ENCODE measurements at regions not wholly inside any gene's neighbourhood (a gene's known extent, or its start where the extent isn't known, plus 50 kb on each side); places are given as distances from the start of the nearest gene placed in this dataset.
"Not testable (repeated sequence)": the region's sequence is repeated elsewhere in the genome, so short reads cannot be mapped to it uniquely, and the experiment has no call there.

- Histone ChIP-seq H3K27ac (ENCODE audit: low read depth, low read length) (no peak overlapping the region), H3K9me3 (ENCODE audit: control insufficient read depth, insufficient read depth, low read length) (no peaks in the 10 kb centered on the region), H3K4me3 (ENCODE audit: low read depth, low read length) (no peak overlapping the region), H3K27me3 (ENCODE audit: control insufficient read depth, insufficient read depth, low read length) (no peaks in the 10 kb centered on the region)
- no peak for DNase-seq (ENCODE audit: low read depth, low spot score)
- no peak for TF ChIP-seq CTCF (IDR thresholded peaks at IDR 0.05; ENCODE audit: low read depth, low read length)
- CTCF ChIA-PET, result no interaction called here
- POLR2A ChIA-PET, result no interaction called here
These were observed 331.1 kb downstream of the C3orf38 start for GRCh38 chr3:88480822-88481221.

- H3K27ac ChIP-seq (ENCODE audit: low read depth, low read length), result no peak overlapping the region
- DNase-seq (ENCODE audit: low read depth, low spot score), result no peak
These were observed 335.2 kb downstream of the C3orf38 start for GRCh38 chr3:88485001-88485400.

GRCh38 chr3:88508818-88509217, 359.1 kb downstream of the C3orf38 start:
- DNase-seq (ENCODE audit: low read depth, low spot score); H3K27me3 ChIP-seq (ENCODE audit: control insufficient read depth, insufficient read depth, low read length); H3K9me3 ChIP-seq (ENCODE audit: control insufficient read depth, insufficient read depth, low read length); CTCF ChIA-PET; H3K4me3 ChIP-seq (ENCODE audit: low read depth, low read length); H3K27ac ChIP-seq (ENCODE audit: low read depth, low read length); POLR2A ChIA-PET: not testable (repeated sequence)

More at GRCh38 chr3:88485001-88485400, 335.2 kb downstream of the C3orf38 start:
- POLR2A ChIA-PET, result no interaction called here
- no peak for TF ChIP-seq CTCF (IDR thresholded peaks at IDR 0.05; ENCODE audit: low read depth, low read length)
- Histone ChIP-seq H3K27me3 (ENCODE audit: control insufficient read depth, insufficient read depth, low read length) (no peaks in the 10 kb centered on the region), H3K4me3 (ENCODE audit: low read depth, low read length) (no peak overlapping the region), H3K9me3 (ENCODE audit: control insufficient read depth, insufficient read depth, low read length) (no peaks in the 10 kb centered on the region)
- CTCF ChIA-PET, result no interaction called here

DNA sequence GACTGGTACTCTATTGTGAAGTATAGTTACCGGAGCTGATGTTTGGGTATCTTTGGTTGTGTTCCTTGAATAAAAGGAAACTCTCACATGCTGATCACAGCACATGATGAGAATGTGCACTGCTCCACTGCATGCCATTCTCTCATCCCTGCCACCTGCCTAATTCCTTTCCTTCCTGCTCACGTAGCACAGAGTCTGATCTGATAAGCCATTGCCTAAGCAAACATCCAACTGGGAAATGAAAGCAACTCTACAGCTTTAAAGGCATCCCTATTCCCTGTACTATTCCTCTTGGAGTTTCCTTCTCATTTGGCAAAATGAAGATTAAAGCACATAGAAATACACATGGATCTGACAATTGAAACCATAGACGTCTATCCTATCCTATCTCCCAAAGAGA, 359.8 kb downstream of the C3orf38 start:
- TF ChIP-seq CTCF (IDR thresholded peaks at IDR 0.05; ENCODE audit: low read depth, low read length), result no peak
- ChIA-PET CTCF (no interaction called here), POLR2A (no interaction called here)

GRCh38 chr3:88528494-88528893, 378.7 kb downstream of the C3orf38 start:
- no peaks in the 10 kb centered on the region for H3K27me3 ChIP-seq (ENCODE audit: control insufficient read depth, insufficient read depth, low read length)
- CTCF ChIA-PET, result no interaction called here
- no peak for DNase-seq (ENCODE audit: low read depth, low spot score)

More for the DNA sequence above, 359.8 kb downstream of the C3orf38 start:
- DNase-seq (ENCODE audit: low read depth, low spot score), result no peak
- Histone ChIP-seq H3K9me3 (ENCODE audit: control insufficient read depth, insufficient read depth, low read length) (peaks cover 4% of the 10 kb centered on the region; the same call in 1 of the 2 replicates), H3K27ac (ENCODE audit: low read depth, low read length) (no peak overlapping the region), H3K27me3 (ENCODE audit: control insufficient read depth, insufficient read depth, low read length) (no peaks in the 10 kb centered on the region), H3K4me3 (ENCODE audit: low read depth, low read length) (no peak overlapping the region)

More at GRCh38 chr3:88528494-88528893, 378.7 kb downstream of the C3orf38 start:
- POLR2A ChIA-PET, result no interaction called here
- Histone ChIP-seq H3K27ac (ENCODE audit: low read depth, low read length) (no peak overlapping the region), H3K4me3 (ENCODE audit: low read depth, low read length) (no peak overlapping the region), H3K9me3 (ENCODE audit: control insufficient read depth, insufficient read depth, low read length) (peaks cover 4% of the 10 kb centered on the region; the same call in 1 of the 2 replicates)
- no peak for TF ChIP-seq CTCF (IDR thresholded peaks at IDR 0.05; ENCODE audit: low read depth, low read length)

All from AG04450 (cell line).